NCI-H1092 treated with DMSO at 0.1 percent for 48 hours (cell line): ENCODE measurements at regions not wholly inside any gene's neighbourhood (a gene's known extent, or its start where the extent isn't known, plus 50 kb on each side); places are given as distances from the start of the nearest gene placed in this dataset.
A peak's percentile ranks its signal among the peaks of the same experiment; 100 is the strongest.

ENCODE experiments used
- DNase-seq: peaks from one replicate; lab custom pipeline; 2025; lab: John Stamatoyannopoulos, UW

DNA sequence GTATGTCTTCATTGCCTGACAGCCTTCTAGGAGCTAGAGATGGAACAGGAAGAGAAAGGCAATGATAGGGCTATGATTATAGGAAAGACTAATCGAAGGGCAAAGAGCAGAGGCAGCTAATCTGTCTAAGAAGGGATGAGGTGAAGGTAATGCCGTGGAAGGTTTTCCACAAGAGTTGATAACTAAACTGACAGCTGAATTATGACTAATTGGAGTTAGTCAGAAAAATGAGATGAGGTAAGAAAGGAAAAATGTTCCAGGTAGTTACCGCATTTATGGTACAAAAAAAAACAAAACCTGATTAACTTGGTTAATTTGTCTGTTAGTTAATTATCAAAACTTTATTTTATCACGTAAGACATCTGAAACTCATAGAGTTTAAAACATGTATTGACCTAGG lies 260.3 kb downstream of the SLITRK6 start:
- DNase-seq, result no peak

DNA sequence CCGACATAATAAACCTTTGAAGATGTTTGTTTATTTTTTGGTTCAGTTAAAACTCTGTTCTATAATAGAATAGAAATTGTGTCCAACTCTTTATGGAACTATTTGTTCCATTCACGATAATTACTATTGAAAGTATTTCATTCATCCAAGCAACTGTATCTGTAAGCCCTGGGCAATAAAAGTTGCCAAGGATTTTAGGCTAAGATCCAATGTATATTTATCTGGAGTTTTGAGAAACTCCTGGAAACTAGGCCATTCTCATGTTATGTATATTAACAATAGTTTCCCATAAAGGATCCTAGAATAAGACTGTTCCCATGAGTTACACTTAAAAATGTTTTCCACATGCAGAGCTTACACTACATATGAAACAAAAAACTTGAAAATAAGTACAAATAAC lies 261.6 kb downstream of the SLITRK6 start:
- DNase-seq, result no peak

DNA sequence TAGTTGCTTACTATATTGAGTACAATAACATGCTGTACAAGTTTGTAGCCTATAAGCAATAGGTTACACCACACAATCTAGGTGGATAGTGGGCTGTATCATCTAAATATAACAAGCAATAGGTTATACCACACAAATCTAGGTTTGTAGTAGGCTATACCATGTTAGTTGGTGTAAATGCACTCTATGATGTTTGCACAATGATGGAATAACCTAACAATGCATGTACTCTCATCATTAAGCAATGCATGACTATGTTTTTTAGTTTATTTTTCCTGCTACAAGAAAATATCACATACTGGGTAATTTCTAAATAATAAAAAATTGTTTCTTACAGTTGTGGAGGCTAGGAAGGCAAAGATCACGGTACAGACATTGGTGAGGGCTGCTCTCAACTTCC lies 262.5 kb downstream of the SLITRK6 start:
- DNase-seq, result no peak

DNA sequence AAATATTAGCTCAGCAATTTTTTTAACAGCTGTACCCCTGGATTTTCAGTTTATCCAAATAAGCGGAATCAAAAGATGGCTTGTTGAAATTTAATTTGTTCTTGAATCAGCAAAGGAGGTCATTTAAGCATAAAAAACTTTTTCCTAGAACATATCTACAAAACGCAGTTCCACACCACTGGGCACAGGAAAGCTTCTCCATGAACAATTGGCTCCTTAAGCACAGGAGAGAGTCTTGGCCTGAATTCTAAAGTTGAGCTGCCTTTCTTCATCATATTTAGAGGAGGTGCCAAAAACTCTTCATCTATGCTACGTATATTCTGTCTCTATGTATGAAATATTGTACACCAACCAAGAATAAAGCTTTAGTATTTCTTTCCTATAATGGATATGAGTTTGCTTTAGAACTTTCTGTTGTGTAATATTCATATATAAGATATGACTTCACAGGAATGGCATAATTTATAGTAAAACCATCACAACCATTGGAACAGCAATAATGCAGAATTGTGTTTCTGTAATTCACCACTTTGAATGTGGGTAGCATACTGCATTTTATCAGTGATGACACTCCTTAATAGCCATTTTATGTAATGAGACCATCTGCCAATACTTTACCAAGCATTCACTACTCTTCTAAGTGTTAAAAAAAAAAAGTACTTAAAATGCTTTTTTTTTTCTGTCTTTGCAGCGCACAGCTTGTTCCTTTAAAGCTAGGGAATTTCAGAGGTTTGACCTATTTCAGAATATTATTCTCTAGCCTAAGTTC lies 263.7 kb downstream of the SLITRK6 start:
- DNase-seq, result no peak

DNA sequence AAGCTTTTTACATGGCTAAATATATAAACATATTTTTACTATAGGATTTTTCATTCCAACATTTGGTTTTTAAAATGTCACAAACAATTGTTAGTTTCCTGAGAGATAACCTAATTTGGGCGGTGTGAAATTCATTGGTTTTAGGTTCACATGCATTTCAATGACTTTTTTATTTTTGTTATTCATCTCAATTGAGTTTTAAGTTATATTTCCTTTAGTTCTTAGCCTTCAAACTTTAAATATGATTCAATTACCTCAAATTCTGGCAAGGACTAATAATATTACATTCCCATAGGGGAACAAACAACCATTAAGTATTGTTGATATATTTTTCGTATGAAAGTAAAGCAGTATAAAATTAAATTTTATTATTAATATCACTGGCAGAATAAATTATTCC lies 265.3 kb downstream of the SLITRK6 start:
- no peak for DNase-seq

DNA sequence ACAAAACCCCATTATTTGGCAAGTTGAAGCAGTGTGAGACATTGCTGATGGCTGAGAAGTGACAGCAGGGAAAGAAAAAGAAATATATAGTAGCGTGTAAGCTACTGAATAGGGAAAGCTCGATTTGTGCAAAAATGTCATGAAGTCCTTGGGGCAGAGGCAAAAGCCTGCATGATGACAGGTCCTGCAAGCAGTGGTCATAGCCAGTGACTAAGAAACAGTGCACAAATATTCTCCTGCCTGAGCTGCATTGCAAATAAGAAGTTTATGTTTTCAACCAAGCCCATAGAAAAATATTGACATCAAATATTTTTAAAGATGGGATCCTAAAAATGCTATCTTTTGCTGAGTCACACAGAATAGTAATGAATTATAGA lies 270.0 kb downstream of the SLITRK6 start:
- no peak for DNase-seq

DNA sequence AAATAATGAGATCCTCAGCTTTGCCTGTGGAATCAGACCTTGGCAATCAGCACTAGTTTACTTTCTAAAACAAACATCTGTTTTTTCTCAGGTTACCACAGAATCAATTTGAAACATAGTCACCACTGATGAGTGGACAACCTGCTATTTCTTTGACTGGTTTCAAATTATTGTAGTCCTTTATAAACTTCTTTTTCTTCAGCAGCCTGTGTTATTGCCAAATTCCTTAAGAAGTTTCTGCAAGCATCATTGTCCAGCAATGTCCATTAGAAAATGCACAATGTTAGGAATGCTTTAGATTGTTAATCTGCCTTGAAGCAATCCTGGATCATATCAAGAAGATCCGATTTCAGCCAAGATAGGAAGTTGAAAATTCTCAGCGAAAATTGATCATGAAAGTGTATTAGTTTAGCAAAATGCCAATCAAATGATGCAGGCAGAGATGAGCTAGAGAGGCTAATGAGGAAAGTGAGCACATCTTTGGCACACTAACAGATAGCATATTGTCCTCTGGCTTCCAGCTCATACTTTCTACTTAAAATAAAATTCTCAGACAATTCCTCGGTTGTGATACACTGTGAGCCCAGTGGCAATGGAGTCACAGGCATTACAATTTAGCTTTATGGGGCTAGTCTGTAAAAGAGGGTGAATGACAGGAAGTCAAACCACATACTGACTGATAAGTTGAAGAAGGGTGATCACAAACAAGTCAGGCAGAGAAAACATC lies 270.6 kb downstream of the SLITRK6 start:
- no peak for DNase-seq

DNA sequence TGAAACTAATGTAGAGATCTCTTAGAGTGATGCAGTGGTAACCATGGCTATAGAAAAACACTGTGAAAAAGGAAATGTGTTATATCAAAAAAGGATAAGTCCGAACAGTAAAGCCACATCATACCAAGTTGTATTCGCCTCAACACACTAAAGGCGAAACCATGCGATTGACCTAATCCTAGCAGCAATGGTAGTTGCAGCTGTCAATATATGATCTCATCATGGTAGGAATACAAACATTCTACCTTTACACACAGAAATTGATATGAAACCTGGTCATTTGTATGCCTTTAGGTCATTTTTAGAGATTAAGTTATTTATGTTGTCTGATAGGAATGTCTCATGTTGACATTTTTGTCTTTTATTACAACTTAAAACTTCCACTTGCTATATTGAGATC lies 271.9 kb downstream of the SLITRK6 start:
- DNase-seq, result no peak

DNA sequence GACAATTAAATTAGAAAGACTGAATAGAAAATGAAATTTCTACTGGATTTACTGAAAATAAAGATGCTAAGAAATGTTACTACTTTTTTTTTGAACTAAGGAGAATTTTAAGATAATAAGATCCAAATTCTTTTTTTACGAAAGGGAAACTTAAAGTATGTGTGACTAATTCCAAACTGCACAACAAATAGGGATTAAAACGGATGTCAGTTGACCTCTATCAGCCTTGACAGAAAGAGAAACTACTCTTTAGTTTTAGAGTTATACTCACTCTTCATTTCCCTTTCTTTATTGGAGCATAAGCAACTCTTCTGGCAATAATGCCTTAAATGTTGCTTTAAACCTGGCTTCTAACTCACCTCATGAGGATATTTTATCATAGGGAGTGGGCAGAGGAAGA lies 273.8 kb downstream of the SLITRK6 start:
- DNase-seq, result no peak

DNA sequence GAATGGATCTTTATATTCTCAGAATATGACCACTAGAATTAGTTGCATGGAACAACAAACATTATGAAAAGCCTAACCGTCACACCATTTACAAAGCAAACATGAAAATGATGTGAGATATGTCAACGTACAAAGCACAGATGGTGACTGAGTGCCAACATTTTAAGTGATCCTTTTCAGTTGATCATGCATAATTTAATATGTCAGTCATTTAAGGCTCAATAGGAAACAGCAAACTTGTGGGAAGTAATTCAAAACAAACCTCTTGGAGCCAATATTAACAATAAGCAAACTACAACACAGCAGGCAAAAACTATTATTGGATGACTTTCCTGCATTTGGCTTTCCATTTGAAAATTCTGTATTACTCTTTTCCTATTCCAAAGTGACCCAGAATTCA lies 277.6 kb downstream of the SLITRK6 start:
- peak; percentile 98 for DNase-seq

DNA sequence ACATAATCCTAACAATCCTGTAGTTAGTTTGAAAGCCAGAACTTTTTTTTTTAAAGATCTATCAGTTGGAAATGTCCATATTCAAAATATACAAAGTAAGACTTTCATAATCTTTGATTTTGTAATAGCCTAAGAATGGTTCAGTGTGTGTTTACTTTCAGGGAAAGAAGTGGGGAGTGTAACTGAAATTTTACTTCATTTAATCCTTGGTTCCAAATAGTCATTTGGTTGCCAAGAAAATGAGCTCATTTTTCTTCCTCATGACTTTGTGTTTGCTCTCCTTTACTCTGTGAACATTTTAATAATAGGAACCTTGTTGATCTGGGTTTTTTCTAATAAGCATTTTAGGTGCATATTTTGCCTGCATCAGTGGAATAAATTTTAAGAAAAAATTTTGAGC lies 278.8 kb downstream of the SLITRK6 start:
- DNase-seq, result no peak

DNA sequence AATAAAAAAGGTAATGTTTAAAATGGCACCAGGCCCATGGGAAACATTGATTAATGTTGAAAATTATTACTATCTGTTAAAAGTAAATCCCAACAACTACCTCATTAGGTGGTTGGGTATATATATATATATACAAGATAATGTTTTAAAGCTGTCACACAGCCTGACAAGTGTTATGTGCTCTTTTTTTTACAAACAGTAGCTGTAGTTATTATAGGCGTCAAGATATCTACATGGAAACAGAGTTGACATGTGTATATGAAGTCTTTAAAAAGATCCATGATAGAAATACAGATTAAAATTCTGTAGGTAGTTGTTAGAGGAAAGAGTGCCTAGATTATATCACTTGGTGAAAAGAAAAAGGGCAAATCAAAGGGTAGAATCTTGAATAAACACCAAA lies 279.9 kb downstream of the SLITRK6 start:
- DNase-seq, result no peak

DNA sequence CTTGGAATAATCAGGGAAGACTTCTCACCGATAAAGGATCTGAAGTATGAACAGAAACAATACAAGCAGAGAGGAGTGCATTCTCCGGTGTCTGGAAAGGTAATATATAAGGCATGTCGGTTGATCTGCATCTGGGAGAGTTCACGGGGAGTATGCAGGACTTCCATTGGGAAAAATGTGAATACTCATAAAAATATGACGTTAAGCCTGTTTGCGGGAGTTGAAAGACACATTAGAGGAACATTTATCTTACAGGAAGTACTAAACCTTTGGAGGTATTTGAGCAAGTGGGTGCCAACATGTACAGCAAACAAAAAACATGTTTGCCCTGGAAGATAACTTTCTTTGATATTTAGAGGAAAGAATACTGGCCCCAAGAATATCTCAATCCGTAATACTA lies 286.8 kb downstream of the SLITRK6 start:
- no peak for DNase-seq

DNA sequence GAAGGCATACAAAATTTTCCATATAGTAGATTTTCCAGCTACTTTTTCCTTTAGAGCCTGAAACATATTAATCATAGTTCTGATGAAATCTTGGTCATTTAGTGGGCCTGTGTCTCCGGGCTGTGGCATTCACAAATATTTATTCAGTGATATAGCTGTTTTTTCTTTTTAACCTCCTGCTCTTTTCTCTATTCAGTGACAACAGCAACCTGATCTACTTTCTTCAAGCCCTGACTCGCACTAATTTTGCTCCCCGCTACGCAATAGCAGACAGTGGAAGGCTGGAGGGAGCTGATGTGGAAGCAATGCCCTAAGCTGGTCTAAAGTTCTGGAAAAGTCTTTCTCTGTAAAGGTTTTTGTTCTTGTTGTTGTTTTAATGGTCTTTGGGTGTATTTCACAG lies 289.7 kb downstream of the SLITRK6 start:
- no peak for DNase-seq

DNA sequence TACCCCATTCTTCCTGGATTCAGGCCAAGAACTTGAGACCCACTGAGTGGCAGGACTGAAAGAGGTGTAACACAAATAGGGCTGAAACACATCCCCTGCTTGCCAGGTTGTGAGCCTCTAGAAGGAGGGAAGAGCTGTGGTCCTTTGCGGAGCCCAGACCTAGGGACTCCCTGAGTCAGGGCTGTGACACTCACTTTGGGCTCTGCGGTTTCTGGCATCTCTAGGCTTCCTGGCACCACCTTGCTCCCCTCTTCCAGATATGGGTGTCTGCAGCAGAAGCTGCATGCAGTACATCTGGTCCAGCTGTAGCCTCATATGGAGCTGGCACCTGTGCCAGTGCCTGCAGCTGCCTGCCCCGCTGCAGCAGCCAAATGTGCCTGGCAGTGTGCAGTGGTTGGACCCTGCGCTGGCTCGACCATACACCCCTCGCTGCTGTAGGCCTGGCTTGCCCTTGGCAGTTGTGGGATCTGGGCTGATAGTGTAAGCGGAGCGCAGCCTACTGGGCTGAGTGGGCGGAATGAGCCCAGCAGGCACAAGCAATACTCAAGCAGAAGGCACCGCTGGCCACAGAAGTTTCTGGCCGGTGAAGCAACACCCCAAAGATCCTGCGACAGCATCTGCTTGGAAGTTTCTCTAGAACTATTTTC lies 290.4 kb downstream of the SLITRK6 start:
- no peak for DNase-seq

DNA sequence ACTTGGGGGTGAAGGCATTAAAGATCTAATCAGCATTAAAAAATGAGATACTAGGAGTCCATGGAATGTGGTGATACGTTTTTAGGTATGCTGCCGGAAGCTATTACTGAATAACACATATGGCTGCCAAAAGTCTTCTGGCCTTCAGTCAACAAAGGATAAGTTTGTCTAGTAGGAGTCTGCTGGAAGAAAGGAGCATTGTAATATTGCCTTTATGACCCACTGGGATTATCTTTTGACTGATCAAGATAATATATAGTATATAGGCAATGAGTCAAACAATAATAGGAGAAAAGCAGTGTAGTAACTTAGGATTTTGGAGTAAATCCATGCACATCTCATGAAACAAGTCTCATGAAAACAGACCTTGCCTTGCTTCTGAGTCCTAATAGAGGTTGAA lies 295.4 kb downstream of the SLITRK6 start:
- no peak for DNase-seq

DNA sequence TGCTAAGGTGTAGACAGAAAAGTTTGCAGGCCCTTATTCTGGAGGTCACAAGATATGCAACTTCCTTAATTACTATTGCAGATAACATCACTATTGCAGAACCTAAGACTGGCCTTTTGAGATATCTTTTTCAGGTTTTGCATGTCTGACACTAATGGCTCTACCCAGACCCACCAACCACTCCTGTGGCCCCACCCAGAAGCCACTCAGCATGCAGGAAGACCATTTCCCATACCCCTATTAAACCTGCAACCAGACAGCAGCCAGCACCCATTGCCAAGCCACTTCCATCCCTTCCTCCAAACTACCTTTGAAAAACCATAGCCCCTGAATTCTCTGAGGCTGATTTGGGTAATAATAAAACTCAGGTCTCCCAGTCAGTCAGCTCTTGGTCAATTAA lies 297.6 kb downstream of the SLITRK6 start:
- DNase-seq, result no peak

DNA sequence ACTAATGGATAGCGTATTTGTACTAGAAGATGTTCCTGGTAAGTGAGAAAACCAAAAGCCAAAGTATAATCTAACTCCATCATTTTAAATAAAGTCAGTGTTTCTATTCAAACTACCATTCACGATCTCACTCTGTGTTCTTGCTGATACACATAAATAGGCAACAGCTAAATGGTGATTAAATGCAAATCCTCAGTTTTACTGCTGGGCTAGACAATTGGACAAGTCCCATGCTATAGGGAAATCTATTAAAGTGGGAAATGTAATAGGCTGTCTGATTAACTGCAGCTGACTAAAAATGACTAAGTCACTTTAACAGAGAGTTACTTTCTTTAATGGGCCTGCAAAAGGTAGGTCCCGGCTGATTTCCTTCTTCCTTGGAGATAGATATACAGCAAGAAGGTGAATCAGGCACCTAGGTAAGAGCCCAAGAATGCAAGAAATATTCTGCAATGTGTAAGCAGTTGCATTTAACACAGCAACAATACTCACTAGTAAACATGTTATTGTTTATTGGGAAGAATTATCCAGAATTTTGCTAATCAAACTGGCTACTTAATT lies 298.4 kb downstream of the SLITRK6 start:
- no peak for DNase-seq

DNA sequence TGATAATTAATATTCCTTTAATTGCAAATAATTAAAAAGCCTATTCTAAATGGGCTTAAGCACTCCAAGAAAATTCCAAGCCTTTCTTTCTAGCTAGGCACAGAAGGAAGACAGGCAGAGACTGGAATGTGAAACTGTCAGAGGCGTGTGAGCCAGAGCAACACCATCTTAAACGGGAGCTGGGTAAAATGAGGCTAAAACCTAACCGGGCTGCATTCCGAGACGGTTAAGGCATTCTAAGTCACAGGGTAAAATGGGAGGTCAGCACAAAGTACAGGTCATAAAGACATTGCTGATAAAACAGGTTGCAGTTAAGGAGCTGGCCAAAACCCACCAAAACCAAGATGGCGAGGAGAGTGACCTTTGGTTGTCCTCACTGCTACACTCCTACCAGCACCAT lies 300.4 kb downstream of the SLITRK6 start:
- no peak for DNase-seq

DNA sequence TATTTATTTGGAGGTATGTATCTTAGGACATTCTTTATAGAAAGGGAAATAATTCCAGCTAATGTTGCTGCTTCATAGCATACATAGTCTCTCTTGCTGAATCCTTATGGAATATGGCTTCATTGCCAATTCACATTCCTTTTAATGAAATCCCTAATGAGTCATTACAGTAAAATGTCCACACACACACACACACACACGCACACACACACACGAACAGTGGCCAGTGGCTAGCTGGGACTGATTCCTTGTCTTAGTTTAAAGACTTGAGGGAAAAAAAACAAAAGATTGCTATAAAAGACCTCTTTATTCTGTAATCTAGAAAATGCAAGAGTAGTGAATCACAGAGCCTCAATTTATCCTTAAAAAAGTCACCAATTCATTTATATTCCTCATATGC lies 301.6 kb downstream of the SLITRK6 start:
- DNase-seq, result no peak

DNA sequence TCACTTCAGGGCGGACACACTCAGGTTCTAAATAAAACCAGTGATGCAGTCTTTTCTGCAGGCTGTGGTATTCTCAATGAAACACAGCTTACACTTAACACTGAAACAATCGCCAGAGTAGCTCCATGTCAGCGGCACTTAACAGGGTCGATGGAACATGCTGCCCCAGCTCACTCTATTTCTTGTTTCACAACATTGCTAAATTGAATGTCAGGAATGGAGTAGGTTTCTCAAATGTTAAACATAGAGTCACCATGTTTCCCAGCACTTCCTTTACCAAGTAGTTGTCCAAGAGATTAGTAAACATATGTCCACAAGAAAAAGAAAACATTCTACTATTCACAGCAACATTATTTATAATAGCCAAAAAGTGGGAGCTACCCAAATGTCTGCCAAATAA lies 306.9 kb downstream of the SLITRK6 start:
- DNase-seq, result no peak

DNA sequence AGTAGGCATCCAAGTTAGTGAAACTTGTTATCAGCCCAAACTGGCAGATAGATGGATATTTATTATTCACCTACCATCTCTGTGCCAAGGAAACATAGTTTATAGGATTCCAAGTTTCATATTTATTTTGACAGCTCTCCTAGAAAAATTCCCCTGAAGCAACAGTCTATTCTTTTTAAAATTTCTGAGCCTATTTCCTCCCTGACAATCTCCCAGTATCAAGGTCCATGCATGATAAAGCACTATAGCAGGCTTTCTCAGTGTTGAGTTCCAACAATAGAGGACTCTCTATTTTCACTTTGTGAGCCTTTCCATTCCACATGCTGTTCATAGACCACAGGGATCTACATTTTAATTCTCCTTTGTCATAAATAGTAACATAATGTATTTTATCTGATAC lies 312.6 kb downstream of the SLITRK6 start:
- DNase-seq, result no peak

DNA sequence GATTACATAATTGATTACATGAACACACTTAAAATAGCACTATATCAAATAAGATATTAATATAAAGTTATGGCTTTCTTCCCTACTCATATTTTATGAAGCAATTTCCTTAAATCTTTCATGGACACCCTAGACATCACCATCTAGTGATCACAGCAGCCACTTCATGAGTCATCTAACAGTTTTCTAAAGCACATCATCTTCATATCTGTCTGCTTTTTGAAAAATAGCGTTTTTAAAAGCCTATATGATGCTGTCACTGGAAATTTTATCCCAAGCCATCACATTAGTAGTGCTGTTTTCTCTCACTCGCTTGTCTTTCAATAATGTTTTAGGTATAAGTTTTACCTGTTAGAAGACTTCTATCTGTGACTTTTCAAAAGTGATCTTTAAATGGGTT lies 326.1 kb downstream of the SLITRK6 start:
- DNase-seq, result no peak
